Midbrain (tissue), 1 donor: ENCODE measurements at regions not wholly inside any gene's neighbourhood (a gene's known extent, or its start where the extent isn't known, plus 50 kb on each side); places are given as distances from the start of the nearest gene placed in this dataset.

ENCODE experiments used
- DNase-seq: peaks from one replicate; lab custom pipeline; 2025; lab: John Stamatoyannopoulos, UW

DNA sequence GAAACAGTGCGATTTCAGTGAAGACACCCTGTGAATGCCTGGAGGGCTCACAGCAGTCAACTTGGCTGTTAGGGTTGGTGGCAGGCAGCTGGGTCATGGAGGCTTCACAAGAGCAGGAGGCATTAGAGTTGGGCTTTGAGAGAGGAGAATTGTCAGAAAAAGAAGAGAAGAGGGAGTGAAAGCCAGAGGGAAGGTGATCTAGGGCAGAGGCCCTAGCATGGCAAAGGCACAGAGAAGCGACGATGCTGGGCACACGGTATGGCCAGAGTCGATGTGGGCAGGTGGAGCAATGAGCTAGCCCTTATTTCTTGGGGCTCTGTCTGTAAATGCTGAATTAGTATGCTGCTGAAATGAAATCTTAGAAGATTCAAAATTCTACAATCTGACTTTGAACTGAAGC is 52.6 kb upstream of the OLFM4 start:
- DNase-seq = no peak

DNA sequence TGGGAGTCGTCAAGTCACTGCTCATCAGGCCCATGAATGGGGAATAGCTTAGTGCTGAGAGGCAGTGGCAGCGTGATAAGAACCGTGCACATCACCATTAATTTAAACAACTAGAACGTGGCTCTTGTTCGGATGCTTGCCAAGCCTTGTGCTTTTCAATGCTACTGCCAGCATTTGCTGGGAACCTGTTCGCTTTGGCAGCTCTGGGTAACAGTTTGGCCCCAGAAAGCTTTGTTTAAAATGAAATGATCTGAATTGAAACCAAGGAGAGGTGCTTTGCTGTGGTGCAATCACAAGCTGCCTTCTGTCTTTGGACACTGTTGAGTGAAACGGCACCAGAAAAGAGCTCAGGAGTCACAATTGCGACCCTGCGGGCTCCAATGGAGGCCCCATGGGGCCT is 53.5 kb upstream of the OLFM4 start:
- no peak for DNase-seq

DNA sequence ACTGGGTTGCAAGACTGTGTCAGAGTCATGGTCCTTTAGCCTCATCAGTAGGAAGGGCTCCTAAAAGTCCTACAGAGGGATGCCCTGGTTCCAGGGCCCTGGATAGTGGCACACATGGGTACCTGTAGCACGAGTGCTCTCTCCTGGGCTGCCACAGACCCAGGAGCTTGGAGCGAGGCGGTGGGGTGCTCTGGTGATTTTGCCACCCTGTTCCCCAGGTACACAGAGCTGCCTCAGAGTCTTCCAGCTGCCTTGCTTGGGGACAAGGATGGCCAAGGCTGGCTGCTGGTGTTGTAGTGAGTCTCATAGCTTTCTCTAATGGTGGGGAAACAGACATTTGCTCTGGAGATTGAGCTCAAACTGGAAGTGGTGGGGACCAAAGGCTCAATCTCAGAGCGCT is 53.9 kb upstream of the OLFM4 start:
- DNase-seq = no peak

DNA sequence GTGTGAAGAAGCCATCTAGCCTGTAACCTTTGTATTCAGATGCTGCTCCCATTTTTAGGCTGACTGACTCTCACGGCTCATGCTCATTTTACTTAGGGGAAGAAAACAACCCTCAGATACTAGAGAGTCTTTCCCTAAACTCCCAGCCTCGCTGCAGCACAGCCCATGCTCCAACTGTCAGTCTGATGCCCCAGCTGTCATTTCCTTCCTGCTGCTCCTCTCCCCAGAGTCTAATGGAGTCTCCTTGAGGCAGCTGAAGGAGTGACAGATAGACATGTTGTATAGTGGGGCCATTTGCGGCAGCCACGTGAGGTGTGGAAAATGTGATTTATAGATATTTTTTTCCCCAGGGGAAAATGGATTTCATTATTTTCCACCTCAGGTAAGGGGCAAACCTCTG is 59.2 kb upstream of the OLFM4 start:
- DNase-seq = no peak

DNA sequence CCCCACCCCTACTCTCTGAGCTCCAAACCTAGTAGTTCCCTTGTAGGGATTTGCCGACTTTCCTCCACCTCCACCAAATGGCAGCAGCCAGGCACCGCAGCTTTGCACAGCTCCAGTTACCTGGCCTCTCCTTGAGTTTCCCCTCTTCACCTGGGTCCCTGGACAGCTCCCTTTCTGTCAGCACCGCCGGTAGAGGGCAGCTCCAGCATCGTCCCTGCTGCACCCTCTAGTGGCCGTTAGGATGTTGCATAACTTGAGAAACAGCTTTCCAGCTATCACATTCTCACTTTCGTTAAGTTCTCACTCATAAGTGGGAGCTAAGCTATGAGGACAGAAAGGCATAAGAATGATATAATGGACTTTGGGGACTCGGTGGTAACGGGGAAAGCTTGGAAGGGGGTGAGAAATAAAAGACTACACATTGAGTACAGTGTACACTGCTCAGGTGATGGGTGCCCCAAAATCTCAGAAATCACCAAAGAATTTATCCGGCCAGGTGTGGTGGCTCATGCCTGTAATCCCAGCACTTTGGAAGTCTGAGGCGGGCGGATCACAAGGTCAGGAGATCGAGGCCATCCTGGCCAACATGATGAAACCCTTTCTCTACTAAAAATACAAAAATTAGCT is 60.4 kb upstream of the OLFM4 start:
- peak; percentile 79 for DNase-seq

DNA sequence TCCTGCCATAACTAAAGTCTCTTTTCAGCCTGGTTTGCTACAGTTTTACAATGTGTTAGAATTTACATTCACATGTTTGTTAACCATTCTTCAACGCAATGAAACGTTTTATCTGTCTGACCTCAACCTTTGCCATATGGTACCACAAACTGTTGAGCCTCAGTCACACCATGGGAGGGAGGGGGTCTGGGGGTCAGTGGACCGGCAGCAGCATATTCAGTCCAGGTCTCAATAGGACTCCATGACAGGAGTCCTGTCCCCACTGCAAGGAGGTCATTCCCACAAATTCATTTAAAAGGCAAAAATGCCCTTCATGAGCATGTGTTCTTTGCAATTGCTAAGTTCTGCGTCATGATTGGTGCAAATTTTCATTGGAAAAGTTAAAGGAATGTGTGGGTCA is 66.6 kb upstream of the OLFM4 start:
- no peak for DNase-seq

DNA sequence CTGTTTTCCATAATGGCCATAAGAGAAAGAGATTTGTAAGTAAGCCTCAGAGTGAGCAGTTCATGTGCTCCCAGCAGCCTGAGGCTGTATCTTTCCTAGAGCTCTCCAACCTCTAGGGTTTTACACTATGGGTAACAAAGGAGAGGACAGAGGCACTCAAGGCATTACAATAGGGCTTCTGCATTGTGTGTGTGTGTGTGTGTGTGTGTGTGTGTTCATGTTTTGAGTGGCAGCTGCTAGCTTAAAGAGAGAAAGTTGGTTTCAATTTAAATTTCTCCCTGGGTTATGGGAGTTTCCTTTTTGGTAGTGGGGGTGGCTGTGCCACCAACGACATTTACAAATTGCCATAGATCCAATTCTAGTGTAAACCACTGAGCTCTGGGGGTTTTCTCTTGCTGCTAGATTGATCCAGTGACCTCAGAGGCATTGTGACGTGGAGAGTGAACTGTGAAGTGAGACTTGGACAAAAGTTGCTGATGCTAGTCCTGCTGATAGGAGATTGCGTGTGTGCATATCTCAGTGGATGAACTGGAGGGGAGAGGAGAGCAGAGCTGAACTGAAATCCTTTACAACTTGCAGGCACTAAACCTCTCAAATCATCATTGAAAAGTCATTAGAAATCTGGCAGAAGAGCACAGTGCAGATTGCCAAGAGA is 67.2 kb upstream of the OLFM4 start:
- DNase-seq = no peak

DNA sequence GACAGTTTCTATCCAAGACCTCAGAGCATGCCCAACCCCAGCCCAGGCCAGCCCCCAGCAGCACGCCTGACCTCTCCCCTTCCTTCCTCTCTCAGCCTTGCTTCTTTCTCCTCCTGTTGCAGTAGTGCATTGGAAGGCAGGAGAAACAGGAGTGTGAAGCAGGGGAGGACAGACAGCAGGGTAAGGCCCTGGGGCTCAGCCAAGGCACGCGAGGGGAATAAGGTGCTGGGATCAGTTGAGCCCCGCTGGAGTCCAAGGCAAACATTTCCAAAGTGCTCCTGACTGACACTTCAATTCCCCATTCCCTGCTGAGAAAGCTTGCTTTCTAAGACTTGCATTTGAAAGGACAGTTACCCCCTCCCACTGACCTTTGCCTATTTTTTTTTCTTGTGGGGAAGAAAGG is 73.1 kb upstream of the OLFM4 start:
- no peak for DNase-seq

DNA sequence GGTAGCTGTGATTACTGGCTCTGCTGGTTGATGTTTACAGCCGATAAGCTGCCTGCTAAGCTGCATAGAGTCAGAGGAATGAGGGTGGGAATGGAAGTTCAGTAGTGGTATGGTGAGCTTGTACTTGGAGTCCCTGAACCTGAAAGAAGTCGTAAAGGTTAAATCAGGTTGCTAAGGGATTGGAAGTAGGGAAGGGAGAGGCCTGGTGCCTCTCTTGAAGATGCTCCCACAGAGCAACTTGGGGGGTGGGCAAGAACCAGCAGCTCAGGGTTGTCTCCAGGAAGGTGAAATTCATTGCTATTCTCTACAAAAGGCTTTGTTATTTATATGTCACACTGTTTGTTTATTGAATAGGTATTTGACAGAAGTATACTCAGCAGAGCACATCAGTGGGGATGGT is 73.8 kb upstream of the OLFM4 start:
- no peak for DNase-seq

DNA sequence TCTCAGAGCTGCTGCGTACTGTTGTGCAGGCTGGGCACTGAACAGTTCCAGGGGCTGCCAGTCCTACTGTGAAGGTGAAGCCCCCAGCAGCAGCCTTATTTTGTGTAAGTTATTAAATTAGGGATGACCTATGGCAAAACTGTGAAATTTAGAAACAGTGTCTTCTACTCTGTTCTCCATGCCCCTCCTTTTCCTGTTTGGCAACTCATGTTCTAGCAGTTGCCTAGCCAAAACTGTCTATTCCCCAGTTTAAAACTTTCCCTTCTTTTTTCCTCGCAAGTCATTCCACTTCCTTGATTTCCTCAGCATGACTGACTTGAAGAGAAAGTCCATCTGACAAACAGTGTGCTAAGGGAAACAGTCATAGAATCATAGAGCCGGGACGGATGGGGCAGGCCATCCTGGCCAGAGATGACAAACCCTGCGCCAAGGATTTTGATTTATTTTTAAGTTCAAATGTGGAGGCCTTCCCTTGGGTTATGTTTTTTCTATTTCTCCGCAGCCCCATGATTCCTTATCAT is 78.1 kb upstream of the OLFM4 start:
- no peak for DNase-seq

DNA sequence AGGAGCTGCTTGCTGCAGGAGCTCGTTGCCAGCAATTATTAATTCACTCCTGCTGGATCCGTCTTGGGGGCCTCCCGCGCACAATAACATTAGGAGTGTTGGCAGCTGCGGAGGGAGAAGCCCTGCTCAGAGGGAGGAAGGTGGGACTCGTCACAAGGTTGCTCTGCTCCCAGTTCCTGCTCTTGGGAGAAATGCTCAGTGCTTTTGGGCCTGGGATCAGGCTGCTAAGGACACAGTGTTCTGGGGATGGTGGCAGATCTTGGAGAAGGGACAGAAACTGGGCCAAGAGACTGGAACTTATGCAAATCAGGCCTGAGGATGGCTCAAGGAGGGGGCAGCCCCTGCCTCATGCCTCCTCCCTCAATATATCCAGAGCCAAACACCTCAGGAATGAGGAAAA is 78.9 kb upstream of the OLFM4 start:
- peak; percentile 53 for DNase-seq

DNA sequence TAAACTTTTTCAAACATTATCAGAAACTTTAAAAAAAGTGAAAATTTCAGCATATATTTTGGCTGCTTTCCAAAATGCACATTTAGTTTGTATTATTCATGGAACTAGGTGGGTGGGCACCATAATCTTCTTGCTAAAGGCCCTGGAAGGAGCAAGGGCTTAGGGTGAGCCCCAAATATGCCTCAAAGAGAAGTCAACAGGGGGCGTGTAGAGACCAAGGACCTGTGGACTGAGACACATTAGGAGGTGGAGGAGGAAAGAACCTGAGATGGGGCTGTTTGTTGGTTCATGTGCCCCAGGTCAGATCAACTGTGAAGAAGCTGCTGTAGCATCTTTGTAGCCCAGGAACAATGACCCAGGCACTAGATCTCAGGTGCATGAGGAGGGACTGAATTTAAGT is 79.6 kb upstream of the OLFM4 start:
- DNase-seq = no peak

DNA sequence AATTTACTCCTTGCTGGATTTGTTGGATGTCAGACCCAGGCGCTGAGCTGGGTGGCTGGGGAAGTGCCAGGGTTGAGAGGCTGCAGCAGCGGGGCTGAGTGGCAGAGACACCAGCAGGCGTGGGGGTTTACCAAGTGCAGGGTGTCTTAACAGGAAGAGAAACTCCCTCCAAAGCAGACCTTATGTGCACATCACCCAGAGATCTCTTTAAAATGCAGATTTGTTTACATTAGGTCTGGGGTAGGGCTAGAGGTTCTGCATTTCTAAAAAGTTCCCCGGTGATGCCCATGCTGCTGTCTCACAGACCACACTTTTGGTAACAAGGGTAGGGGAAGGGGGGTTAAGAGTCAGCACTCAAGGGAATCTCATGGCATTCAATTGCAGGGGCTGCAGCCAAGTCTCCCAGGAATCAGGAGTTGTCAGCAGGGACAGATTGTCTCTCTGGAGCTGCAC is 80.7 kb upstream of the OLFM4 start:
- no peak for DNase-seq

DNA sequence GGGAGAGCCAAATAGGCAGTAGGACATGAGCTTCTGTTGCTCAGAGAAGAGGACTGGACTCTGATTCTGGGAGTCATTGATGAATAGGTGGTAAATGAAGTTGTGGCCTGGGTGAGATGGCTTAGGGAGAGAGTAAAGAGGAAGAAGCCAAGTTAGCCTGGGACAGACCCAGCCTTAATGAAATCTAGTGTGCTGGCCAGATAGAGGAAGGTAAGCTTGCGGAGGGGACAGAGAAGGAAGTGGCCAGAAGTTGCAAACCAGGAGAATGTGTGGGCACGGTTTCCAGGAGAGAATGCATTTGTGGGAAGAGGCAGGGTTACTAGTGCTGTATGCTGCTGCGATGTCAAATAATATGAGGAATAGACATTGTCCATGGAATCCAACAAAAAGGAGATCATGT is 83.3 kb upstream of the OLFM4 start:
- no peak for DNase-seq

DNA sequence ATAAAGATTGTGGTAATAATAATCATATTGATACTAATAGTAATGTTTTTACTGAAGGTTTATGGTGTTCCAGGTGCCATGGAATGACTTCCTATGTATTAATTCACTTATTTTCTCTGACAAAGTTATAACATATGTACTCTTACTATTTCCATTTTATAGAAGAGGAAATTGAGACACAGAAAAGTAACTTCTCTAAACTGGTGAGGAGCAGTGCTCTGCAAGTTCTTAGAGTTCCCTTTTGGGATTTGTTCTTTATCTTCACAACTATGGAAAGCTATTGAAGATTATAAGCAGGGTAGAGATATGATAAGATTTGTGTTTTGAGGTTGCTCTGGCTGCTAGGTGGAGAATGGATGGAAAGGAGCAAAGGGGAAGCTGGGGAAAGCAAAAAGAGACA is 83.9 kb upstream of the OLFM4 start:
- DNase-seq = no peak

DNA sequence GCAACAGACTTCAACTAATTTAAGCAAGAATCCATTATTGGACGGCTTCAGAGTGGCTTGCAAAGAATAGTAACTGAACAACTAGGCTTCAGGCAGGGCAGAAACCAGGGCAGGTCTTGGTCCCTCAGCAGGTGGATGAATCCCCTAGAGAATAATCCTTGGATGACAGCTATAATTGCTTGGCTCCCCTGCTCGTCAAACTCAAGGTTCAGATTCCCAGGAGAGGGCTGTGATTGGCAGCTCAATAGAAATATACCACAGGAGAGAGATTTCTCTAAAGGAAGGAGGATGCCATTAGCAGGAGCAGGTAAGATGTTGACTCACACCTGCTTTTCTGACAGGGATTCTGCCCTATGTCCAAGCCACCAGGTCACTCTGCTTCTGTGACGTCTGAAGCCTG is 89.6 kb upstream of the PCDH8 start:
- no peak for DNase-seq

DNA sequence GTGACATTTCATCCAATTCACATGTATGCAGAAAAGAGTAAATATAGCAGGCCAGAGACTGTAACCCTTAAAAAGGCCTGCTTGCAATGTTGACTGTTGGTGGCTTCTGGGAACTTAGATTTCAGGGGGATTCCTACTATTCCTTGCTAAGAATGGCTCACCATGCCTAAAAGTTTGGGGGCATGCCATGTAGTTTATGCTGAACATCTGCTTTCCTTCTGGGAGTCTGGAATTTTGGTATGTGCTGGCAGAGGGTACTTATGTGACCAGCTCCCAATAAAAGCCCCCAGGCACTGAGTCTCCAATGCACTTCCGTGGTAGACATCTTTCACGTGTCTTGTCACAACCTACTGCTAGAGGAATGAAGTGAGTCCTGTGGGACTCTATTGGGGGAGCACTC is 88.4 kb upstream of the PCDH8 start:
- no peak for DNase-seq

DNA sequence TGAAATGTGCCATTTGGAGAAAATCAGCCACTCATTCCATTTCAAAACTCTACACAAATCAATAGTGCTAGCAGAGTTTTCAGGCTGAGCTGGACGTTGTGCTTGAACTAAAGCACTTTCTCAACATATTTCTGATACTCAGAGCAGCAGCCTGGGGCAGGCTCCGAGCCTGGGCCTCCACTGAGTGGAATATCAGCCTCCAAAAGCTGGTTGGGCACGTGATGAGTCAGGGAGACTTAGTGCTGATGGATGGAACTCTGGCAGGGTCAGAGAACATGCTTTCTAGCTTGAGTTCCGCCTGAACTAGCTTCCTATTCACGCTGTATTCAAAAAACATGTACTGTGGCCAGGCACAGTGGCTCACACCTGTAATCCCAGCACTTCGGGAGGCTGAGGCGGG is 85.8 kb upstream of the PCDH8 start:
- DNase-seq = no peak

DNA sequence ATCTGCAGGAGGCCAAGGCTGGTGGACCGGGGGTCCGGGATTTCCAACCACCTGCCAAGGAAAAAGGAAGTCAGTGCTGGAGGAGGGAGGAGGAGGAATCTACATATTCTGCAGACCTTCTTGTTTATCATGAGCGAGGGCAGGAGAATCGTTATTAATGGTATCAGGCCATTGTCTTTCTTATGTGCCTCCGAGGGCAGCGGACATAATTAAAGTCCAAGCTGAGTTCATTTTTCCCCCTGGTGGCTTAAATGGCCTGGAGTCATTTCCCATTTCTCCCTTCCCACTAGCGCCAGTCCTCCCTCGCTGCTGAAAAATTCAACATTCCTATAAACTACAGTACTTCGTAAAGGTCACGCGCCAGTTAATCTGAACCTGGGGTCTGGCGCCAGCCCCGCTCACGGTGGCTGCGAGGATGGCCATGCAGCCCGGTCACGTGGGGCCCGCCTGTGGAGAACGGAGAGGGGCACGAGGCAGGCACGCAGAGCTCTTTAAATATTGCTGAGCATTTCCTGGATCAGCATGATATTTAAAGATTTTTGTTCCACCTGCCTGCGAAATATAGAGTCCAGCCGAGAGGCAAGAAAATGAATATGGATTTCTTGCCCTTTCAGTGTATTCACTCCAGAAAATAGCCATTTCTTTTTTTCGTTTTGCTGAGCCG is 85.2 kb upstream of the PCDH8 start:
- no peak for DNase-seq

DNA sequence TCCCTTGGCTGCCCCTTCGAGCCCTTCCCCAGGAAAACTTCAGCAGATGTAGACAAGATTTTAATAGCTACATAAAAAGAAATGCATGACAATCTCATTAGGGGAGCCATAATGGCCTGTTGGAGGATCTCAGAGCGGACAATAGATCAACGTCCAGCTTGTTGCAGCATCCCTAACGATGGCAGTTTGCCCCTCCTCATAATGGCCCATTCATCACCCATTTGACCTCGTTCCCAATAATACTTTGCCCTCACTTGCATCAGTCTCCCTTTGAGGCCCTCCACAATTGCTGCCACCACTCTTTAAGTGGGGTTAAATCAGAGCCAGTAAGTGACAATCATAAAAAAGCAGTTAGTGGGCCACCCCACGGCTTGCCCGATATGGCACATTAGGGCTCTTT is 84.7 kb upstream of the PCDH8 start:
- DNase-seq = no peak

DNA sequence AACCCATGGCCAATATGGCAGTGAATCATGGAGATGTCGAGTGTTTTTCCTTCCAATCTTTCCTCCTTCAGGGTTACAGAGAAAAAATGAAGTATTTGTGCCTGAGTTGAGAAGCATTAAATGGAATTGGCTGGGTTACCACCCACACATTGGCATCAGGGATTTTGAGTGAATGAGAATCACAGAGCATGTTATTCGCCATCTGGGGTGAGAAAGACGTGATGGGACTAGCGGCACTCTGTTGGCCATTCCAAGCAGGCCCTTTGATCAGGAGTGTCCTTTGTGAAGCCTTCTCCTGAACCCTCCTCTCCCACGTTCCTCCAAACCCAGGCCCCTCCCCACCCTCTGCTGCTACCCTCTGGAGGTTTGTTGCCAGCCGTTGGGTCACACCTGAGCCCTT is 84.2 kb upstream of the PCDH8 start:
- DNase-seq = no peak

DNA sequence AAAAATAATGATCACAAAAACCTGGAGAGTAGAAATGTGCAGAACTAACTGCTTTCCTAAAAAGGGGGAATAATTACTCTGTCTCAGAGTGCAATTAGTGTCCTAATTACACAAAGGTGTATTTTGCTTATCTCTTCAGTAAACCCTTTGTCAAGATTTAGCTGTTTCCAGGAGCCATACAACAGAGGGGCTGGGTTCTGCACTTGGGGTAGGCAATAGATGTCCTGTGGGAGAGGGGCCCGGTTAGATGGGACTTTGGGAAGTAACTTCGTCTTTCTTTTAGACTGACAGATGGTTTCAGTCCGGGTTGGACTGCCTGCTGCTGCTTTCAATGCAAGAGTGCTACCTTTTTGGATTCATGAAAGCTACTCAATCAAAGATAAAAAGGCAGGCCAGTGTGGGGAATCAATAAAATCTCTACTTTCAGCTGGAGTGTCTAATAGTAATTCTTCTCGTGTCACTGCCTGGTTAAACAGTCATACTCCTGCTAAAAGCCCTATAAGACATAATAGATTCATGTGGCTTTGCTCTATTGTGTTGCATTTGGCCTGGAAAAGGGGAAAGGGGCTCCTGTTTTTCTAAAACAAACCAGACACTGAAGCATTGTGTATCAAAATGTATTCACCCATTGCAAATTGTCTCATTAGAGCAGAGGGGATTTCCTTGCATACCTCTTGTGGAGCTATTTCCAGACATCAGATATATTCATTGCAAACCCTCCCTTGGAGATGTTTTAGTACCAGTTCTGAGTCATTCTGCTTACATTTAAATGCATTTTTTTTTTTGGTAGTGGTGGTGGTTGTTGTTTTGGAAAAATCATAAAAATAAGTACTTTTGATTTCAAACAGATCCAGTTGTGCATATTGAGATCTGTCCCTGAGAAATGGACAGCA is 83.3 kb upstream of the PCDH8 start:
- no peak for DNase-seq
